ENCODE measurements at regions not wholly inside any gene's neighbourhood (a gene's known extent, or its start where the extent isn't known, plus 50 kb on each side); places are given as distances from the start of the nearest gene placed in this dataset.

DNA sequence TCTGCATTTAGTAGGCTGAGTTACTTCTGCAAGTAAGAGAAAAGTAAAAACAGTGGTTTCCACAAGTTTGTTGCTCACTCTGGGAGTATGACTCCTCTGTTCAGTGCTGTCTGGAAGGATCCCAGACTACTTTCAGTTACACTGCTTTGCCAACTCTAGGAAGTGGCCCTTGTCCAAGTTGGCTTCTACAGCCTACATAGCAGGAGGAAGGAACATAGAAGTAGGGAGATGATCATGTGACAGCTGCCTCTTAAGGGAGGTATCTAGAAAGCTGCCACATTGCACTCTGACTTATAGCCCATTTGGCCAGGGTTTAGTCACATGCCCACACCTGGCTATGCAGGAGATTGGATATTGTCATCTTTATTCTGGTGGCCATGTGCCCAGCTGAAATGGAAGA, 298.1 kb downstream of the NSUN3 start:
- TF ChIP-seq, protein P1, sequence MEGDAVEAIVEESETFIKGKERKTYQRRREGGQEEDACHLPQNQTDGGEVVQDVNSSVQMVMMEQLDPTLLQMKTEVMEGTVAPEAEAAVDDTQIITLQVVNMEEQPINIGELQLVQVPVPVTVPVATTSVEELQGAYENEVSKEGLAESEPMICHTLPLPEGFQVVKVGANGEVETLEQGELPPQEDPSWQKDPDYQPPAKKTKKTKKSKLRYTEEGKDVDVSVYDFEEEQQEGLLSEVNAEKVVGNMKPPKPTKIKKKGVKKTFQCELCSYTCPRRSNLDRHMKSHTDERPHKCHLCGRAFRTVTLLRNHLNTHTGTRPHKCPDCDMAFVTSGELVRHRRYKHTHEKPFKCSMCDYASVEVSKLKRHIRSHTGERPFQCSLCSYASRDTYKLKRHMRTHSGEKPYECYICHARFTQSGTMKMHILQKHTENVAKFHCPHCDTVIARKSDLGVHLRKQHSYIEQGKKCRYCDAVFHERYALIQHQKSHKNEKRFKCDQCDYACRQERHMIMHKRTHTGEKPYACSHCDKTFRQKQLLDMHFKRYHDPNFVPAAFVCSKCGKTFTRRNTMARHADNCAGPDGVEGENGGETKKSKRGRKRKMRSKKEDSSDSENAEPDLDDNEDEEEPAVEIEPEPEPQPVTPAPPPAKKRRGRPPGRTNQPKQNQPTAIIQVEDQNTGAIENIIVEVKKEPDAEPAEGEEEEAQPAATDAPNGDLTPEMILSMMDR (conservative IDR thresholded peaks at IDR 0.05; ENCODE audit: low read depth, low read length) = no peak
- TF ChIP-seq EZH2 (IDR thresholded peaks at IDR 0.05; ENCODE audit: borderline replicate concordance, low read depth, low read length, poor library complexity, severe bottlenecking) = no peak

Measured in A673 (cell line).